Right kidney (tissue), 1 donor: ENCODE measurements at regions not wholly inside any gene's neighbourhood (a gene's known extent, or its start where the extent isn't known, plus 50 kb on each side); places are given as distances from the start of the nearest gene placed in this dataset.

ENCODE experiments used
- DNase-seq: peaks from one replicate; pipeline ENCODE4 v3.0.0-alpha.2; 2016

- no peak for DNase-seq
These were observed 138.9 kb downstream of the PTH2R start for GRCh38 chr2:208545403-208546042.

- no peak for DNase-seq
These were observed 139.5 kb downstream of the PTH2R start for GRCh38 chr2:208546107-208546506.

GRCh38 chr2:208546860-208547650 lies 140.5 kb downstream of the PTH2R start:
- no peak for DNase-seq

- DNase-seq = no peak
These were observed 142.1 kb downstream of the PTH2R start for GRCh38 chr2:208548700-208549099.

GRCh38 chr2:208549546-208550158 lies 143.1 kb downstream of the PTH2R start:
- no peak for DNase-seq

- DNase-seq = no peak
These were observed 146.4 kb downstream of the PTH2R start for GRCh38 chr2:208552943-208553342.

- no peak for DNase-seq
These were observed 150.4 kb downstream of the PTH2R start for GRCh38 chr2:208556983-208557484.

- no peak for DNase-seq
These were observed 159.3 kb downstream of the PTH2R start for GRCh38 chr2:208565690-208566416.

- no peak for DNase-seq
These were observed 161.6 kb downstream of the PTH2R start for GRCh38 chr2:208568203-208568602.

- DNase-seq = no peak
These were observed 163.5 kb downstream of the PTH2R start for GRCh38 chr2:208570066-208570465.

GRCh38 chr2:208570851-208571763 lies 164.5 kb downstream of the PTH2R start:
- no peak for DNase-seq

- DNase-seq = no peak
These were observed 165.2 kb downstream of the PTH2R start for GRCh38 chr2:208571764-208572131.

GRCh38 chr2:208573569-208573968 lies 167.0 kb downstream of the PTH2R start:
- no peak for DNase-seq

- DNase-seq = no peak
These were observed 173.1 kb downstream of the PTH2R start for GRCh38 chr2:208579678-208580077.

GRCh38 chr2:208584378-208584985 lies 177.9 kb downstream of the PTH2R start:
- DNase-seq = no peak

GRCh38 chr2:208586516-208586915 lies 179.9 kb downstream of the PTH2R start:
- no peak for DNase-seq

- no peak for DNase-seq
These were observed 188.2 kb downstream of the PTH2R start for GRCh38 chr2:208594642-208595385.

GRCh38 chr2:208595386-208596275 lies 189.0 kb downstream of the PTH2R start:
- no peak for DNase-seq

- DNase-seq = no peak
These were observed 201.1 kb downstream of the PTH2R start for GRCh38 chr2:208607694-208608093.
